ENCODE measurements at regions not wholly inside any gene's neighbourhood (a gene's known extent, or its start where the extent isn't known, plus 50 kb on each side); places are given as distances from the start of the nearest gene placed in this dataset.

DNA sequence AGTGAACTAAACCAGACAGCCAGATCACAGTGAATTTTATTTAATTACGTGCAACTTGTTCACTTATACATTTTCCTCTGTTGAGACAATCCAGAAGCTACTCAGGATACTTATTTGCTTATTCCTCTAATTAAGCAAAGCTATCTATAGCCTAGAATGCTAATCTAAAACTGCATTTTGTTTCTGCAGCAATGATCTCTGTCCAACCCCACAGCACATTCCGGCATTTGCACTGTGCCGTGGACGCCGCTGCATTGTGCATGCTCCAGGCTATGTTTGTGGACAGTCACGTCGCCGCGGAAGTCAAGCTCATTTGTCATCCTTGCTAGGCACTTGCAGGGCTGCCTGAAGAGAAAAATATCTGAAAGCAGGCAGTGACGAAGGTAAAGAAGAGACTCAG lies 406.9 kb downstream of the RFC3 start:
- Histone ChIP-seq H3K27me3 (replicated peaks; ENCODE audit: control insufficient read depth, insufficient read depth, low read length) (no peaks in the 10 kb centered on the region), H3K36me3 (ENCODE audit: control insufficient read depth, insufficient read depth, low read length) (no peaks in the 10 kb centered on the region), H3K4me3 (replicated peaks; ENCODE audit: low read depth, low read length) (no peak overlapping the region)
- DNase-seq (ENCODE audit: extremely low read depth, insufficient read length): no peak
- TF ChIP-seq, protein P1, sequence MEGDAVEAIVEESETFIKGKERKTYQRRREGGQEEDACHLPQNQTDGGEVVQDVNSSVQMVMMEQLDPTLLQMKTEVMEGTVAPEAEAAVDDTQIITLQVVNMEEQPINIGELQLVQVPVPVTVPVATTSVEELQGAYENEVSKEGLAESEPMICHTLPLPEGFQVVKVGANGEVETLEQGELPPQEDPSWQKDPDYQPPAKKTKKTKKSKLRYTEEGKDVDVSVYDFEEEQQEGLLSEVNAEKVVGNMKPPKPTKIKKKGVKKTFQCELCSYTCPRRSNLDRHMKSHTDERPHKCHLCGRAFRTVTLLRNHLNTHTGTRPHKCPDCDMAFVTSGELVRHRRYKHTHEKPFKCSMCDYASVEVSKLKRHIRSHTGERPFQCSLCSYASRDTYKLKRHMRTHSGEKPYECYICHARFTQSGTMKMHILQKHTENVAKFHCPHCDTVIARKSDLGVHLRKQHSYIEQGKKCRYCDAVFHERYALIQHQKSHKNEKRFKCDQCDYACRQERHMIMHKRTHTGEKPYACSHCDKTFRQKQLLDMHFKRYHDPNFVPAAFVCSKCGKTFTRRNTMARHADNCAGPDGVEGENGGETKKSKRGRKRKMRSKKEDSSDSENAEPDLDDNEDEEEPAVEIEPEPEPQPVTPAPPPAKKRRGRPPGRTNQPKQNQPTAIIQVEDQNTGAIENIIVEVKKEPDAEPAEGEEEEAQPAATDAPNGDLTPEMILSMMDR (IDR thresholded peaks at IDR 0.05; ENCODE audit: insufficient read depth, low read length, poor library complexity, severe bottlenecking): no peak

DNA sequence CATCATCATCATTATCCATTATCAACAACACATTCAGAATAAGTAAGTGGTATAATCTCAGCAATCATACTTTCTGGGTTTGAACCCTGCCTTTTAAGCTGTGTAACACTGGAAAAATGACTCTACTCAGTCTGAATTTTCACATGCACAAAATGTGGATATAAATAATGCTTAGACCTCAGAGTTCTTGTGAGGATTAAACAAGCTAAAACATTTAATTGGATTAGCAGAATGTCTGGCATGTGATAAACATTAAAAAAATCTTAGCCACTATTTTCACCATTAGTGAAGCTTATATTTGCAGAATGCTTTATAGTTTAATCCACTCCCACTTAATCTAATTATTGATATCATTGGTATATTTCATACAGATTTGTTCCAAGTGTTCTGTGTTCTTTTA lies 412.3 kb downstream of the RFC3 start:
- TF ChIP-seq, protein P1 (IDR thresholded peaks at IDR 0.05; ENCODE audit: insufficient read depth, low read length, poor library complexity, severe bottlenecking): no peak
- no peaks in the 10 kb centered on the region for H3K36me3 ChIP-seq (ENCODE audit: control insufficient read depth, insufficient read depth, low read length)
- no peak overlapping the region for H3K4me3 ChIP-seq (replicated peaks; ENCODE audit: low read depth, low read length)
- DNase-seq (ENCODE audit: extremely low read depth, insufficient read length): no peak
- no peaks in the 10 kb centered on the region for H3K27me3 ChIP-seq (replicated peaks; ENCODE audit: control insufficient read depth, insufficient read depth, low read length)

DNA sequence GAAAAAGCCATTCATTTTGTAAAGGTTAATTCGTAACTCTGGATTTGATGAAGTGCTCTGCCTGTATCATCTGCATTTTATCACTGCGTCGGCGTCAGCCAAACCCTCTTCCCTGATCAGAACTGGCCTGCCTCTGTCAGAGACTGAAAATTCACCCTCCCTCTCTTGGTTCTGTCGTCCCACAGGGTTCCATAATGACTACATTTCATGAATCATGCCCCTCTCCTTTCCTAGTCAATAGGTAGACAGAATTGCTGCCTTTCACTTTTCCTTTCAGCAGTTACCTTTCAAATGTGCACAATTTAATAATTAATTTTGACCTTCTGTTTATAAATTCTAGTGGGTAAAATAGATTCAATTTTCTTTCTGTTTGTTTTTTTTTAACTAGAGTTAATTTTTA lies 423.4 kb downstream of the RFC3 start:
- Histone ChIP-seq H3K36me3 (ENCODE audit: control insufficient read depth, insufficient read depth, low read length) (no peaks in the 10 kb centered on the region), H3K27me3 (replicated peaks; ENCODE audit: control insufficient read depth, insufficient read depth, low read length) (no peaks in the 10 kb centered on the region), H3K4me3 (replicated peaks; ENCODE audit: low read depth, low read length) (no peak overlapping the region)
- TF ChIP-seq, protein P1 (IDR thresholded peaks at IDR 0.05; ENCODE audit: insufficient read depth, low read length, poor library complexity, severe bottlenecking): no peak
- DNase-seq (ENCODE audit: extremely low read depth, insufficient read length): no peak

DNA sequence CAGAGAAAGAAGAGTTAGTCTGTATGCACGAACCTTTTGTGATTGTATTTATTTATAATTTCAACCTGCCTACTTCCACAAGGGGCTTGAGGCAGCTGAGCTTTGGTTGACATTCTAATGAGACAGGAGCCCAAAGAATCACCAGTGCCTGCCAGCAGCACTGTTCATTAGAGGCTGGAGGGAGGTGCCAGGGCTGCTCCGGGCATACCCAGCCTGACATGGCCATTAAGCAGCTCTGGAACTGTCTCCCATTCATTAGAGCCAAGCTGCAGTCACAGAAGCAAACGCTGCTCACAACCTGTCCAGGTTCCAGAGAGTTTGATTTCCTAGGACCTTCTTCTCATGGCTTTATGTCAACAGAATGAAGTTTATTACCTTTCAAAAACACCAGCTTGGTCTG lies 425.5 kb downstream of the RFC3 start:
- Histone ChIP-seq H3K36me3 (ENCODE audit: control insufficient read depth, insufficient read depth, low read length) (no peaks in the 10 kb centered on the region), H3K27me3 (replicated peaks; ENCODE audit: control insufficient read depth, insufficient read depth, low read length) (no peaks in the 10 kb centered on the region), H3K4me3 (replicated peaks; ENCODE audit: low read depth, low read length) (no peak overlapping the region)
- no peak for DNase-seq (ENCODE audit: extremely low read depth, insufficient read length)
- TF ChIP-seq, protein P1 (IDR thresholded peaks at IDR 0.05; ENCODE audit: insufficient read depth, low read length, poor library complexity, severe bottlenecking): no peak

DNA sequence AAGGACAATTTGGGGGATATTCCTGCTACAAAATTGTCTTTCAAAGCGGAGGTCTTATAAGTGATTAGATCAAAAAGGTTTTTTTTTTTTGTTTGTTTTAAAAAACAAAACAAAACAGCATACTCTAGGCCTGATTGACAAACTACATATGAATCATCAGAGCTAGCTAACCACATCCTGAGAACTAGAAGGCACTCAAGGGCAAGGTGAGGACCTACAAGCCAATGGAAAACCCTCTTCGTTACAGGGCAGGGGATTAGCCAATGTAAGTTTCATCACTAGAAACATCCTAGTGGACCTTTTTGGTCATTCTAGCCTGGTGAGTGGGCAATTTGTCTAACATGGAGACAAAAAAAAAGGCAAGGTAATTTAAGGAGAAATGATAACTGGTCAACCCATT lies 428.6 kb downstream of the RFC3 start:
- no peaks in the 10 kb centered on the region for H3K27me3 ChIP-seq (replicated peaks; ENCODE audit: control insufficient read depth, insufficient read depth, low read length)
- no peak for DNase-seq (ENCODE audit: extremely low read depth, insufficient read length)
- TF ChIP-seq, protein P1 (IDR thresholded peaks at IDR 0.05; ENCODE audit: insufficient read depth, low read length, poor library complexity, severe bottlenecking): no peak
- H3K4me3 ChIP-seq (replicated peaks; ENCODE audit: low read depth, low read length): no peak overlapping the region
- H3K36me3 ChIP-seq (ENCODE audit: control insufficient read depth, insufficient read depth, low read length): no peaks in the 10 kb centered on the region

DNA sequence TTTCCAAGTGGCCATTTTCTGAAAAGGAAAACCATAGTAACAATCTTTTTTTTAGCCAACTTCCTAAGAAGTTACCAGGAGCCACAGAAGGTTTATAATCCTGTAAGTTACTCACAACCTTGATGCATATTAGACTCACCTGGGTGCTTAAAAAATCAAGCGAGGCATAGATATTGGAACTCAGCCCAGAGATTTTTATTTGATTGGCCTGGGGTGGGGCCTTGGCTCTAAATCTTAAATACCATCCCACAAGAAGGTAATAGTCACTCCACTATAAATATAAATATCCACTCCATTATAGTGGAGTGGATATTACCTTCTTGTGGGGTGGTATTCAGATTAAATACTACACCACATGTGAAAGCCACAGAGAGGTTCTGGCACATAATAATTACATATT lies 429.6 kb downstream of the RFC3 start:
- Histone ChIP-seq H3K4me3 (replicated peaks; ENCODE audit: low read depth, low read length) (no peak overlapping the region), H3K27me3 (replicated peaks; ENCODE audit: control insufficient read depth, insufficient read depth, low read length) (no peaks in the 10 kb centered on the region), H3K36me3 (ENCODE audit: control insufficient read depth, insufficient read depth, low read length) (no peaks in the 10 kb centered on the region)
- TF ChIP-seq, protein P1 (IDR thresholded peaks at IDR 0.05; ENCODE audit: insufficient read depth, low read length, poor library complexity, severe bottlenecking): no peak
- no peak for DNase-seq (ENCODE audit: extremely low read depth, insufficient read length)
